ENCODE measurements at regions not wholly inside any gene's neighbourhood (a gene's known extent, or its start where the extent isn't known, plus 50 kb on each side); places are given as distances from the start of the nearest gene placed in this dataset.
"Not testable (repeated sequence)": the region's sequence is repeated elsewhere in the genome, so short reads cannot be mapped to it uniquely, and the experiment has no call there.

DNA sequence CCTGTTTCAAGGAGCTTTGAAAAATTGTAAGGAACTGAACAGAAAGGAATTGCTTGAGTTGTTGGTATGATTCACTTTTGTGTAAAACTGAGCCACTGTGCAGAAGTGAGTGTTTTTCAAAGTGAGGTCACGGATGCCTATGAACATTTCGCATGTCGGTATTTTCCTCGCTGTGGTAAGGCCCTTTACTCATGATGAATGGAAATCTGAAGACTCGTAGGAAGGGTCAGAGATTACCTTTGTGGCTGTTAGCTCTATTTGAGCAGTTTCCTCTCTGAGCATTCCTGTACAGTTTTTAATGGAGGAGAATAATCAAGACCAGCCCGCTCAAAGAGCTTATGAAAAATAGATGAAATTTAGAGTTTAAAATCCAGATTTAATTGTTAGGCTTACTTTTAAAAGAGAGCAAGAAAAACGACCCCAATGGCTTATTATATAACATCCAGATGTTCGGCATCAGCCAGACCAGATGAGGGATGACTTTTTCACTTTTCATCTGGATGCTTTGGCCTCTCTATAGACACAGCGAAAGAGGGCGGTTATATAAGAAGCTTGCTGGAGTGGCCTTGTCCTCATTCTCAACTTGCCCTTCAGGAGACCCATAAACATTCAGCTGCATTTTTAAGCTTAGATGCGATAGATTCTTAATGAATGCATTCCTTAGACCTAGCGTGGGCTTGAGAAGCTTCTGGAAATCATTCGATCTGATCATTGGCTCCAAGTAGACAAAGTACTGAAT lies 99.5 kb downstream of the CD83 start:
- in situ Hi-C loops (cut with HindIII; ENCODE audit: low sequenced_read_pairs) = no loop called here

- in situ Hi-C loops (cut with HindIII; ENCODE audit: low sequenced_read_pairs) = no loop called here
Measured at GRCh38 chr6:14217728-14218518, 100.4 kb downstream of the CD83 start.

- in situ Hi-C loops (cut with HindIII; ENCODE audit: low sequenced_read_pairs) = no loop called here
Measured at GRCh38 chr6:14218519-14218800, 100.9 kb downstream of the CD83 start.

GRCh38 chr6:14221564-14222279 lies 104.2 kb downstream of the CD83 start:
- in situ Hi-C loops (cut with HindIII; ENCODE audit: low sequenced_read_pairs) = no loop called here

DNA sequence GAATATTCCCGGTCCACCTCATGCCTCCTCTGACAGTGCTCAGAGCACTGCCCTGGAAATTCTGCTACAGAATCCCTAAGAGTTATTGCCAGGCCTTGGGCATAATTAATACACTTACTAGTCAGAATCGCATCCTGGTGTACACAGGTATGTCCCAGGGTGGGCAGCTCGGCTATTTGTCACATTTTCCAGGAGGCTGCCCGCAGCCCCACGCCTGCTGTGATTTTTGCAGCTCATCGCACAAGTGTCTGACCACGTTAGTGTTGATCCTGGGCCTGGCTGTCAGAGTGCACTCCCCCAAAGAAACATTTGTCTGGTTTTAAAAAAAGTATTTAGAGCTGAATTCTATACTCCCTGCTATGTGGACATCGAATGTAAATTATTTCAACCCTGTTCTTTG lies 105.4 kb downstream of the CD83 start:
- in situ Hi-C loops (cut with HindIII; ENCODE audit: low sequenced_read_pairs) = no loop called here

GRCh38 chr6:14224359-14225103 lies 107.0 kb downstream of the CD83 start:
- in situ Hi-C loops (cut with HindIII; ENCODE audit: low sequenced_read_pairs) = no loop called here

DNA sequence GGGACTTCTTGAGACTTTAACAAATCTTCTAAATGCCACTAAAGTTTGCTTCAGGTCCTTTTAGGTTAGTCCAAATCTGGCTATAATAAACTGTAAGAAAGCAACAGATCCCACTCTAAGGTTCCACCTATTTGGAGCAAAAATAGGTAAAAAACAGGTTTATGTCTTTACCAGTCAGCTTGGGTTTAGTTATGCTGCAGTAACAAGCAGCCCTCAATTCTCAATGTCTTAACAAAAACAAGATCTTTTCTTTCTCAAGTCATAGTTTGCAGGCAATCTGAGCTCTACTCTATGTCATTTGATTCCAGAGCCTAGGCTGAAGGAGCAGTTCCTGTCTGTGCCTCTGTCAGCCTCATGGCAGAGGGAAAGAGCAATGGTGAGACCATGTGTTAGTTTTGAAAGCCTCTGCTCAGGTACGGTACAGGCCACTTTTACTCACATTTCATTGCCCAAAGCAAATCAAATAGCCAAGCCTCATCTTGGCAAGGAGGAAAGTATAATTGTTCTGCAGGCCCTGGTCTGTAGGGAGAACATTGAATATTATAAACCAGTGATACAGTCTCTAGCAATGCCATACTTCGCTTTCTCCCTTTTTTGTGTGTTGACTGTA lies 108.6 kb downstream of the CD83 start:
- in situ Hi-C loops (cut with HindIII; ENCODE audit: low sequenced_read_pairs) = no loop called here

DNA sequence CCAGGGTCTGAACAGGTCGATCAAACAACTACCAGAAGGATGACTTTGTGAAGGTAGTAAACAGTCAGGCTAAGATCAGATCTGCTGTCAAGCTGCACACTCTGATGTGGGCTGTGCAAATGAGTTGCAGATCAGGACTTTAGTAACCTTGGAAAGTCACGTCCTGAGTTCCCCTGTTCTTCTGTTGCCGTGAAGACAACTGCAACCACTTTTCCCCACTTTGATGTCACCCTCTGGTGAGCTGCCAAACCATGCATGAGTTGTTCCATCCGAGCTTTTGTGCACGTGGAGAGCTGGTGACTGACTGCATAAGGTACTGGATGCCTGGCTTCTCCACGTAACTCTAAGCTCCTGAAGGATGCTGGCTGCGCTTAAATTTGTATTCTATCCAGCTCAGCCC lies 111.0 kb downstream of the CD83 start:
- in situ Hi-C loops (cut with HindIII; ENCODE audit: low sequenced_read_pairs) = no loop called here

DNA sequence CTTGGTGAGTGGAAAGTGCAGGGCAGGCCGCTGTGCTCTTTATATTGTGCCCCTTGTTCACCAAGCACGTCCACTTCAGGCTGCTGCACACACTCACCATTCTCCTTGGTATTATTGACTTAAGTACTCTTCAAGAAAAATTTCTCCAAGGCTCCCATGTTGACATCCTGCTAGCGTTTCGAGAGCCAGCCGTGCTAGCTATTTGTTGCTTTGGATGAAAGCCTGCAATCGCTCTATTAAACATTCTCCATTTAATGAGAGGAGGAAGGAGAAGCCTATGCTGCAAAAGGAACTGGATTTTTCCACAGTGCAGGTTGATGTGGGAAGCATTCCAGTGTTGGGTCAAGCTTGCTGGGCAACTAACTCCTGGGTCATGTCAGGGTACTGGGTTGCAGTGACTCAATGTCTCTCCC lies 113.5 kb downstream of the CD83 start:
- in situ Hi-C loops (cut with HindIII; ENCODE audit: low sequenced_read_pairs) = no loop called here

DNA sequence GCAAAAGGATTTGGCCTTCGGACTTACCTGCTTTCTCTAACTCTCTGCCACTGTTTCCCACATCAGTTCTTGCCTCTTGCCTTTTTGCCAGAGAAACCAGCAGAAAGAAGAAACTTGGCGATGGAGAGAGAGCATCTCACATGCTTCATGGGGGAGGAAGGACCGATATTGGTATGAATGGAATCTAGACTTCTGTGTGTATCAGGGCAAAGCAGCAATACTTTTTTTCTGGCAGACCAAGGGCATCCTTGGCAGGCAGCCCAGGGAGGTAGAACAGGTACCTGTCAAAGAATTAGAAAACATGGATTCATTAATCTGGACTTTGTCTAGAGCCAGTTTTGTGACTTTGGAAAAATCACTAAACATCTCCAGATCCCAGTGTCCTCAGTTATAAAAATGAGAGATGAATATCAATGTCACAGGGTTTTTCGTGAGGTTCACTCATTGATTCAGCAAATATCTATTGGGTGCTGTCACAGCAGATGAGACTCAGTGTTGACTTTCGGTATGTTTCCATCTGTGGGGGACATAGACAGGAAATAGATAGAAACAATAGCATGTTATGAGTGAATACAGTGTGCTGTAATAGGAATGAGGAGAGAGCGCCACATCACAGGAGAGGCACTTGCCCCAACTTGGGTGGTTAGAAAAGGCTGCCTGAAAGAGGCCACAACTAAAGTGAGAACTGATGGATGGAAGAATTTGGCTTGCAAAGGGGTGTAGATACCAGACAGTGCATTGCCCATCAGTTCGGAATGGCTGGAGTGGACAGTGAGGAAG lies 114.1 kb downstream of the CD83 start:
- in situ Hi-C loops (cut with HindIII; ENCODE audit: low sequenced_read_pairs) = no loop called here

GRCh38 chr6:14232889-14233288 lies 115.3 kb downstream of the CD83 start:
- in situ Hi-C loops (cut with HindIII; ENCODE audit: low sequenced_read_pairs) = no loop called here

DNA sequence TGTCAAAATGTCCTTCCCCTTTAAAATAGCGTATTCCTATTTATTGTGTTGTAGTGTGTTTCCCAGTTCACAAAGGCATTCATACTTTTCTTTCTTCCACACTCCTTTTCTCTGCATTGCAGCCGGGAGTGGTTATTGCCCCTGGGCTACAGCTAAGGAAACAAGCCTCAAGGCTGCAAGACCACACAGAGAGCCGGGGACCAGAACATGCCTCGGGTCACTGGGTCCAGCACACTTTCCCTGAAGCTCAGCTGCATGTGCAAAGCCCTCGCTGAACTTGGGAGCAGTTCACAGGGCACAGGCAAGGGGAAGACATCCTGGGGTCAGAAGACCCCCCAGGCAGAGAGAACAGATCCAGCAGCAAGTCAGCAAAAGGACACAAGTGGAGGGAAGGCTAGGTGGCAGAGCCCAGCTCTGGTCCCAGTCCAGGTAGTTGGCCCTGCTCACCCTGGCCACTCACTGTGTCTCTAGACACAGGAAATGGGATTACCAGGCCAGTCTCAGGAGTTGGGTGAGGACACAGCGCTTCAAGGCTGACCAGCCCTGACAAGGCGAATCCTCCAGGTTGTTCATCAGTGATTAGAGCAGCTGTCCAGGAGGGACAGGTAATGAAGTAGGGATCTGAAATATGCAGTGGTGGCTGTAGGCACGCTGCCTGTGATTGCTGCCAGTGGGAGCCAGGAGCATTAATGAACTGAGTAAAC lies 118.2 kb downstream of the CD83 start:
- in situ Hi-C loops (cut with HindIII; ENCODE audit: low sequenced_read_pairs) = no loop called here

GRCh38 chr6:14239097-14239496 lies 121.5 kb downstream of the CD83 start:
- in situ Hi-C loops (cut with HindIII; ENCODE audit: low sequenced_read_pairs) = no loop called here

DNA sequence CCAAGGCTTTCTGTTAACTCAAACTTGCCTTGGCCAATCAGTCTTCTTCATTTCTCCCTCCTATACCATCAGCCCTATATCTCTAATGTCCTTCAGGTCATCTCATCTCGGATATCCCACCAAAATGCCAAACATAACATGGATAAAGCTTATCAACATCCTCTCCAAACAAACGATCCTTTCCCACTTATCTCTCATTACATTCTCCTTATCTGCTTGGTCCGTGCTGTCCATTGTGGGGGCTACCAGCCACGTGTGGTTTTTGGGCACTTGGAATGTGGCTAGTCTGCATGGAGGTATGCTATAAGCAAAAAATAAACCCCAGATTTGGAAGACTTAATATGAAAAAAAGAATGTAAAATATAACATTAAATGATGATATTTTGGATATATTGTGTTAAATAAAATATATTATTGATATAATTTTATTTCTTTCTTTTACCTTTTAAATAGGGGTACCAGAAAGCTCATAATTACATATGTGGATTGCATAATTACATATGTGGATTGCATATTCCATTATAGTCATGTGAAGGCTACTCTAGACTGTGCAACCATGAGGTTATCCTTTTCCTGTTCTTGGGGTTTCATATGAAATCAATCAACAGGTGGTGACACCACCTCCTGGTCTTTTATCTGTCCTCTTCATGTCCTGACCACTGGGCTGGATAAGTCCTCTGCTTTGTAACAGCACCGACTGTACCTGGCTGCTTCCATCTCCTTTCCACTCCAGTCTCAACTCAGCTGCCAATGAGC lies 123.0 kb downstream of the CD83 start:
- in situ Hi-C loops (cut with HindIII; ENCODE audit: low sequenced_read_pairs) = no loop called here

GRCh38 chr6:14241255-14242070 lies 123.9 kb downstream of the CD83 start:
- in situ Hi-C loops (cut with HindIII; ENCODE audit: low sequenced_read_pairs) = no loop called here

DNA sequence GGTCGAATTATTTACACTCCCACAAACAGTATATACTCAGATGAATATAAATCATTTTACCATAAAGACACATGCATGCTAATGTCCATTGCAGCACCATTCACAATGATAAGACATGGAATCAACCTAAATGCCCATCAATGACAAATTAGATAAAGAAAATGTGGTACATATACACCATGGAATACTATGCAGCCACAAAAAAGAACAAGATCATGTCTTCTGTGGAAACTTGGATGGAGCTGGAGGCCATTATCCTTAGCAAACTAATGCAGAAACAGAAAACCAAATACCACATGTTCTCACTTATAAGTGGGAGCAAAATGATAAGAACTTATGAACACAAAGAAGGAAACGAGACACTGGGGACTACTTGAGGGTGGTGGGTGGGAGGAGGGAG lies 125.3 kb downstream of the CD83 start:
- in situ Hi-C loops (cut with HindIII; ENCODE audit: low sequenced_read_pairs) = not testable (repeated sequence)

DNA sequence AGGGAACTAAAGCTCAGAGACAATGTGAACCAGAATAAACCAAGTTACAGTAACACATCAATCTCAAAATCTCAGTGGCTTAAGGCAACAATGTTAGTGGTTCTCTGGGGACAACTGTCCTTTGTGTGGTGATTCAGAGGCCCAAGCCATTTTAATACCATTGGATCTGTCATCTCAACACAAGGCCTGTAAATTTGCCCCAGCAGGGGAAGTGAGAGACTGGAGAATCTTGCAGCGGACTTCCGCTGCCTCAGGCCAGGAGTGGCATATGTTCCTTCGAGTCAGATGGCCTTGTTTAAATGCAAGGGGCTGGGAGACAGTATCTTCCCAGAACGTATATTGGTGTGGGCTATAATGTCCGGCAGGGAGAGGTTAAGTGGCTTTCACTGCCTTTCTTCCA lies 126.0 kb downstream of the CD83 start:
- in situ Hi-C loops (cut with HindIII; ENCODE audit: low sequenced_read_pairs) = no loop called here

GRCh38 chr6:14246876-14247275 lies 129.3 kb downstream of the CD83 start:
- in situ Hi-C loops (cut with HindIII; ENCODE audit: low sequenced_read_pairs) = no loop called here
